ENCODE measurements at regions not wholly inside any gene's neighbourhood (a gene's known extent, or its start where the extent isn't known, plus 50 kb on each side); places are given as distances from the start of the nearest gene placed in this dataset.

DNA sequence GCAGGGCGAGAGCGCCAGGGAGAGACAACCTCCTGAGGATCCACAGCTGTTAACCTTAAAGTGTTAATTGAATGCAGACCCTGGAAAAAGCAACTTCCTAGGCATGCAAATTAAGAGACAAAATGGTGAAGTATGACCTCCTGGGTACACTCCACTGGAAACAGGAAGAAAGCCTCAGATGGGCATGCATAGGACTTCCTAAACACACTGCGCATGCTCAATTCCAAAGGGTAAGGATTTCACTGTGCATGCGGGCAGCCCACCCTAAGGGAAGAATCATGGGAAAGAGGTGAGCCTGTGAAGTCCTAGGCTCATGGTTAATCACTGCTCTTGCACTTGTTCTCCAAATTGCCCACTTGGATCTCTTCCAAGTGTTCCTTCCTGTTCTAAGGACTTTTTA lies 80.5 kb upstream of the CAPRIN2 start:
- peaks cover 0 to 22% (median 5%) of the 10 kb centered on the region in 3 donors for H3K27me3 ChIP-seq (ENCODE audit: insufficient read depth in 3 of 3, low read length in 2 of 3)
- ATAC-seq (no peak), DNase-seq (no peak)
- no peaks in the 10 kb centered on the region for H3K9me3 ChIP-seq
- TF ChIP-seq, protein P1, sequence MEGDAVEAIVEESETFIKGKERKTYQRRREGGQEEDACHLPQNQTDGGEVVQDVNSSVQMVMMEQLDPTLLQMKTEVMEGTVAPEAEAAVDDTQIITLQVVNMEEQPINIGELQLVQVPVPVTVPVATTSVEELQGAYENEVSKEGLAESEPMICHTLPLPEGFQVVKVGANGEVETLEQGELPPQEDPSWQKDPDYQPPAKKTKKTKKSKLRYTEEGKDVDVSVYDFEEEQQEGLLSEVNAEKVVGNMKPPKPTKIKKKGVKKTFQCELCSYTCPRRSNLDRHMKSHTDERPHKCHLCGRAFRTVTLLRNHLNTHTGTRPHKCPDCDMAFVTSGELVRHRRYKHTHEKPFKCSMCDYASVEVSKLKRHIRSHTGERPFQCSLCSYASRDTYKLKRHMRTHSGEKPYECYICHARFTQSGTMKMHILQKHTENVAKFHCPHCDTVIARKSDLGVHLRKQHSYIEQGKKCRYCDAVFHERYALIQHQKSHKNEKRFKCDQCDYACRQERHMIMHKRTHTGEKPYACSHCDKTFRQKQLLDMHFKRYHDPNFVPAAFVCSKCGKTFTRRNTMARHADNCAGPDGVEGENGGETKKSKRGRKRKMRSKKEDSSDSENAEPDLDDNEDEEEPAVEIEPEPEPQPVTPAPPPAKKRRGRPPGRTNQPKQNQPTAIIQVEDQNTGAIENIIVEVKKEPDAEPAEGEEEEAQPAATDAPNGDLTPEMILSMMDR (IDR thresholded peaks at IDR 0.05), result no peak
- H3K4me1 ChIP-seq, result no peaks in the 10 kb centered on the region
- no peak overlapping the region for H3K27ac ChIP-seq
- no peak overlapping the region for H3K4me3 ChIP-seq
- no peaks in the 10 kb centered on the region for H3K36me3 ChIP-seq (ENCODE audit: insufficient read depth in 1 of 2, low read depth in 1 of 2)
- intact Hi-C loops (cut with DNase I), result no loop called here
- WGBS, 3 donors, result 79 to 84% (median 79%) methylated on average over 4 of the region's 4 CpGs

DNA sequence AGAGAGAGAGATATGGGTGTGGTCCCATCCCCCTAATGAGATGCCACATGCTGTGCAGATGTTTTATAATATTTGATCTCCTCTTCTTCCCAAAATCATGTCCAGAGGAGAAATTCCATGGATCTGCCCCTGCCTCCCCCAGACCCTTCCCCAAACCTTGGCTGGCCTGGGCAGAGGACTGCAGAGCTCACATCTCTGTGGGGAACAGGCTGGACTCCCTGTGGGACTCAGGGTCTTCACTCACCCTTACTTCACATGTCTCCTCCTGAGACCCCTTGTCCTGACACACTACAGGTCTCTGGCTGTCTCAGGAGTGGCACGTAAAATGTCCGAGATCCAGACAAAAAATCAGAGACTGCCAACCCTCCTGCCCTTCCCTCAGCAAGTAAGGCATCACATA lies 76.0 kb upstream of the CAPRIN2 start:
- peaks cover 0 to 4% (median 3%) of the 10 kb centered on the region in 3 donors for H3K27me3 ChIP-seq (ENCODE audit: insufficient read depth in 3 of 3, low read length in 2 of 3)
- ATAC-seq, result no peak
- DNase-seq, result no peak
- H3K4me3 ChIP-seq, result no peak overlapping the region
- no peak overlapping the region for H3K27ac ChIP-seq
- intact Hi-C loops (cut with DNase I), result no loop called here
- WGBS, 3 donors, result 86 to 89% (median 87%) methylated on average over 2 of the region's 2 CpGs
- no peaks in the 10 kb centered on the region for H3K9me3 ChIP-seq
- H3K36me3 ChIP-seq (ENCODE audit: insufficient read depth in 1 of 2, low read depth in 1 of 2), result no peaks in the 10 kb centered on the region
- no peaks in the 10 kb centered on the region for H3K4me1 ChIP-seq
- TF ChIP-seq, protein P1 (IDR thresholded peaks at IDR 0.05), result no peak

DNA sequence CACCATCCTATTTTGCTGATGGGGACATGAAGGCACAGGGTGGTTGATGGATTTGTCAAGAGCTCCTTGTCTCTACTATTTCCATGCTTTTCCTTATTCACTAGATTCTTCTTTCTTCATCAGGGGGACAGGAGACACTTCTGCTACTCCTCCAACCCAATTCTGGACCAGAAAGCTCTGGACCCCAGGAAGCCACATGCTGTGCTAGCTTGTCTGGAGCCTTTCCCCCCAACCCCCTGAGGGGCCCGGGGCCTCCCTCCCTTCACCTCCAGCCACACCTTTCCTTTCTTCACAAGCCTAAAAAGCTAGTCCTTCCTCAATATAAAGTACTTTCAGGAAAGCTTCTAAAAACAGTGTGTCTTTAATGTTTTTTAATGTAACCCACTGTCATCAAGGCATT lies 75.1 kb upstream of the CAPRIN2 start:
- intact Hi-C loops (cut with DNase I), result no loop called here
- no peaks in the 10 kb centered on the region for H3K36me3 ChIP-seq (ENCODE audit: insufficient read depth in 1 of 2, low read depth in 1 of 2)
- H3K9me3 ChIP-seq, result no peaks in the 10 kb centered on the region
- no peak for DNase-seq
- H3K4me1 ChIP-seq, result no peaks in the 10 kb centered on the region
- H3K27me3 ChIP-seq (ENCODE audit: insufficient read depth in 3 of 3, low read length in 2 of 3), result peaks cover 0 to under 1% (median 0%) of the 10 kb centered on the region in 3 donors
- WGBS, 3 donors, result 80 to 87% (median 82%) methylated on average over 1 of the region's 1 CpG
- H3K4me3 ChIP-seq, result no peak overlapping the region
- no peak overlapping the region for H3K27ac ChIP-seq
- no peak for ATAC-seq
- TF ChIP-seq, protein P1 (IDR thresholded peaks at IDR 0.05), result no peak

DNA sequence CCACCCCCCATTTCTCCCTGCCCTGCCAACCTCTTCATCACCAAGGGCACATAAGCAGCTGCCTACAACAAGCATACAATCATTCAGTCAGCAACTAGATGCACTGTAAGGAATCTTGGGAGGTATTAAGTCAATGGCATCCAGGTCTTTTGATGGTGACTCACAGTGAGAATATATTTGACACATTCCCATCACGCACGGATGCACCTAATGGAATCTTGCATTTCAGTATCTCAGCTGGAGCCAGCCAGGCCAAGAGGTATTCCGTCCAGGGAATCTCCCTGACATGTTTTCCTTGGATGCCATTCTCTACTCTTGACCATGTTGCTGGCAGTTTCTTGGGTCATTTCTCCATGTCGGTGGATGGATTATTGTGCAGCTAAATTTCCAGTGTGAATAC lies 73.9 kb upstream of the CAPRIN2 start:
- Histone ChIP-seq H3K4me1 (no peaks in the 10 kb centered on the region), H3K27me3 (ENCODE audit: insufficient read depth in 3 of 3, low read length in 2 of 3) (no peaks in the 10 kb centered on the region), H3K9me3 (no peaks in the 10 kb centered on the region), H3K4me3 (no peak overlapping the region), H3K27ac (no peak overlapping the region), H3K36me3 (ENCODE audit: insufficient read depth in 1 of 2, low read depth in 1 of 2) (no peaks in the 10 kb centered on the region)
- DNase-seq, result no peak
- ATAC-seq, result no peak
- intact Hi-C loops (cut with DNase I), result no loop called here
- 55 to 83% (median 58%) methylated on average over 4 of the region's 4 CpGs for WGBS, 3 donors
- TF ChIP-seq, protein P1 (IDR thresholded peaks at IDR 0.05), result no peak

All from psoas muscle (tissue), 7 donors.